Stimulated activated CD4-positive, alpha-beta T cell treated with anti-CD3 and anti-CD28 coated beads, Interleukin-1b, Interleukin-23, amount 100 ng/mL, for 48 hours (primary cell): ENCODE measurements at regions not wholly inside any gene's neighbourhood (a gene's known extent, or its start where the extent isn't known, plus 50 kb on each side); places are given as distances from the start of the nearest gene placed in this dataset.
"Not testable (repeated sequence)": the region's sequence is repeated elsewhere in the genome, so short reads cannot be mapped to it uniquely, and the experiment has no call there.

Source experiments
- DNase-seq: peaks from one replicate; pipeline ENCODE4 v3.0.0-alpha.2; 2020

- DNase-seq: no peak
Observed at GRCh38 chr13:52929846-52930245, 81.4 kb upstream of the PCDH8 start.

GRCh38 chr13:52926971-52927370, 78.5 kb upstream of the PCDH8 start:
- DNase-seq: no peak

- DNase-seq: no peak
Observed at GRCh38 chr13:52925775-52926285, 77.4 kb upstream of the PCDH8 start.

- DNase-seq: no peak
Observed at GRCh38 chr13:52925251-52925650, 76.8 kb upstream of the PCDH8 start.

GRCh38 chr13:52924289-52925148, 76.1 kb upstream of the PCDH8 start:
- no peak for DNase-seq

- no peak for DNase-seq
Observed at GRCh38 chr13:52922961-52923360, 74.5 kb upstream of the PCDH8 start.

GRCh38 chr13:52921194-52921593, 72.8 kb upstream of the PCDH8 start:
- no peak for DNase-seq

- no peak for DNase-seq
Observed at GRCh38 chr13:52916486-52916990, 68.1 kb upstream of the PCDH8 start.

- no peak for DNase-seq
Observed at GRCh38 chr13:52911340-52911739, 62.9 kb upstream of the PCDH8 start.

- not testable (repeated sequence) for DNase-seq
Observed at GRCh38 chr13:52910318-52910717, 61.9 kb upstream of the PCDH8 start.

GRCh38 chr13:52906122-52906903, 57.9 kb upstream of the PCDH8 start:
- DNase-seq: no peak

- no peak for DNase-seq
Observed at GRCh38 chr13:52905701-52906100, 57.3 kb upstream of the PCDH8 start.

GRCh38 chr13:52903320-52903719, 54.9 kb upstream of the PCDH8 start:
- no peak for DNase-seq

- no peak for DNase-seq
Observed at GRCh38 chr13:52899206-52899605, 50.8 kb upstream of the PCDH8 start.
